Activated naive CD8-positive, alpha-beta T cell treated with anti-CD3 and anti-CD28 coated beads for 36 hours (primary cell): ENCODE measurements at regions not wholly inside any gene's neighbourhood (a gene's known extent, or its start where the extent isn't known, plus 50 kb on each side); places are given as distances from the start of the nearest gene placed in this dataset.
"Not testable (repeated sequence)": the region's sequence is repeated elsewhere in the genome, so short reads cannot be mapped to it uniquely, and the experiment has no call there.

ENCODE experiments used
- DNase-seq: peaks from one replicate; pipeline ENCODE4 v3.0.0; 2021
- H3K27ac Mint-ChIP-seq: one replicate; pipeline ENCODE4 v1.8.0; 2022; ENCODE audit warnings: mild to moderate bottlenecking, moderate library complexity, mixed read lengths
- H3K27me3 Mint-ChIP-seq: one replicate; pipeline ENCODE4 v1.8.0; 2022; ENCODE audit warnings: mild to moderate bottlenecking, mixed read lengths
- H3K36me3 Mint-ChIP-seq: one replicate; pipeline ENCODE4 v1.8.0; 2021; ENCODE audit warnings: mild to moderate bottlenecking, mixed read lengths
- H3K4me1 Mint-ChIP-seq: one replicate; pipeline ENCODE4 v1.8.0; 2021; ENCODE audit warnings: mixed read lengths
- H3K4me3 Mint-ChIP-seq: one replicate; pipeline ENCODE4 v1.8.0; 2022; ENCODE audit warnings: mild to moderate bottlenecking, moderate library complexity, mixed read lengths
- H3K9me3 Mint-ChIP-seq: one replicate; pipeline ENCODE4 v1.8.0; 2022; ENCODE audit warnings: mixed read lengths

DNA sequence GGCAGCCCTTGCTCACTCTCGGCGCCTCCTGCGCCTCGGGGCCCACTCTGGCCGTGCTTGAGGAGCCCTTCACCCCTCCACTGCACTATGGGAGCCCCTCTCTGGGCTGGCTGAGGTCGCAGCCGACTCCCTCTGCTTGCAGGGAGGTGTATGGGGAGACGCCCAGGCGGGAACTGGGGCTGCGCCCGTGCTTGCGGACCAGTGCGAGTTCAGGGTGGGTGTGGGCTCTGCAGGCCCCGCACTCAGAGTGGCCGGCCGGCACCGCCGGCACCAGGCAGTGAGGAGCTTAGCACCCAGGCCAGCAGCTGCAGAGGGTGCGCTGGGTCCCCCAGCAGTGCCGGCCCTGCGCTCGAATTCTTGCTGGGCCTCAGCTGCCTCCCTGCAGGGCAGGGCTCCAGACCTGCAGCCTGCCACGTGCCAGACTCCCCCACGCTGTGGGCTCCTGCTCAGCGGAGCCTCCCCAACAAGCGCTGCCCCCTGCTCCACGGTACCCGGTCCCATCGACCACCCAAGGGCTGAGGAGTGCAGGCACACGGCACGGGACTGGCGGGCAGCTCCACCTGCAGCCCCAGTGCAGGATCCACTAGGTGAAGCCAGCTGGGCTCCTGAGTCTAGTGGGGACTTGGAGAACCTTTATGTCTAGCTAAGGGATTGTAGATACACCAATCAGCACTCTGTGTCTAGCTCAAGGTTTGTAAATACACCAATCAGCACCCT, 54.0 kb upstream of the WWC2 start:
- DNase-seq, H3K27ac Mint-ChIP-seq, H3K36me3 Mint-ChIP-seq, H3K4me3 Mint-ChIP-seq, H3K9me3 Mint-ChIP-seq, H3K4me1 Mint-ChIP-seq: not testable (repeated sequence)
- H3K27me3 Mint-ChIP-seq = peaks cover 22% of the 10 kb centered on the region

DNA sequence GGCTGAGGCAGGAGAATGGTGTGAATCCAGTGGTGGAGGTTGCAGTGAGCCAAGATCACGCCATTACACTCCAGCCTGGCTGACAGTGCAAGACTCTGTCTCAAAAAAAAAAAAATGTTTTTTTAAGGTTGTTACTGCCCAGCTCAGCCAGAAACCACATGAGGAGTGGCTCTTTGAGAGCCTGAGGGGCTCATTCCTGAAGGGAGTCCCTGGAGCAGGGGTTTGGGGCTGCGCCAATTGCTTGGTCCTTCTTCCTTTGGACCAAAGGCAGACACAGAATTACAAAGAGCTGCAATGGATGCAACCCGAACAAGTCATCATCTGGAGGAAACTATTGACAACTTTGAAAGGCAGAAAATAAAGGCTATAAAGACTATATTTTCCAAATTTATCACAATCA, 60.6 kb upstream of the WWC2 start:
- no peaks in the 10 kb centered on the region for H3K36me3 Mint-ChIP-seq
- no peaks in the 10 kb centered on the region for H3K4me1 Mint-ChIP-seq
- H3K4me3 Mint-ChIP-seq = no peak overlapping the region
- DNase-seq = no peak
- H3K27me3 Mint-ChIP-seq = peaks cover 22% of the 10 kb centered on the region
- H3K9me3 Mint-ChIP-seq = no peaks in the 10 kb centered on the region
- H3K27ac Mint-ChIP-seq = no peak overlapping the region

DNA sequence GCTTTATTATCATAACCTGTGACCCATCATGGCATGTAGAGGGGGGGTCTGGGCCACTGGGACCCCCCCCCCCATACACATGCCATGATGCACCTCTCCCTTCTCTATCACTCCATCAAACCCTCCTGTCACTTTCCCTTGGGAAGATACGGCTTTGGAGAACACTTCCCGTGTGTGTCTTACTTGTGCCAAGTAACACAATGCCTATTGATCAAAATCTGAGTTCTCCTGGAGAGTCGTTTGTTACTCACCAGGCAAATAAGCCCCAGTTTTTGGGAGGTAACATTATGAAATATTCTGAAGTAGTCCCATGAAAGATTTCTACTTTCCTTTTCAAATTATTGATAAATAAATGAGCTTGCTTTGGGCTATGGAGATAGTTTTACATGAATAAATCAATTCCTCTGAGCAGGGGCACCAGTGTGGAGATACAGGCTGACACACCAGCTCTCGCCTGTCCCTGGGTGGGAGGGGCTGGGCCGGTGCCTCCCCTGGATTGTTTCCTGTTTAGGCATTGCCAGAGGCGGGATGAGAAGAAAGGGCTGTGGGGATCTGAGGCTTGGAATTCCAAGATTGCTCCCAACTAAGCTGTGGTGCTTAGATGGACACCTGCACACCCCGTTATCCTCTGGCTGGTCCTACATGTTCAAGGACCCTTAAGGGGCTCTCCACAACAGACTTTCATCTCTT, 63.2 kb upstream of the WWC2 start:
- Mint-ChIP-seq H3K4me3 (no peak overlapping the region), H3K4me1 (no peaks in the 10 kb centered on the region), H3K9me3 (no peaks in the 10 kb centered on the region), H3K36me3 (no peaks in the 10 kb centered on the region), H3K27me3 (peaks cover 22% of the 10 kb centered on the region), H3K27ac (no peak overlapping the region)
- no peak for DNase-seq

DNA sequence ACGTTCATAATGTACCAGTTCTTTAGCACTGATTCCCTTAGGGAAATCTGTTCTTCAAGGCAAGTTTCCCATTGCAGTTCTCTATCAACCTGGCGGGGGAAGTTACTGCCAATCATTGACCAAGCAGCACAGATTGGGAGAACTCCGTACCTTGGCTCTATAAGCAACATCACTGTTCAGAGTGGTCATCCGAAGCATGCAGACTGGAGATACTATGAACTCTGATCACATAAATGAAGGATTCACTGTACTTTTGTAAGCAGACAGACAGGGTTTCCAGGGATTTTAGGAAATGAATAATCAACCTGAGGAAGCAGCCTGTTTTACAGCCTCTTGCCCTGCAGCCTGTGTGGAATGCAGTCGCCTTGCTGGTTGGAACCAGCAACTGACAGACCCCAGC, 63.8 kb upstream of the WWC2 start:
- H3K4me3 Mint-ChIP-seq = no peak overlapping the region
- no peaks in the 10 kb centered on the region for H3K36me3 Mint-ChIP-seq
- peaks cover 22% of the 10 kb centered on the region for H3K27me3 Mint-ChIP-seq
- H3K27ac Mint-ChIP-seq = no peak overlapping the region
- H3K4me1 Mint-ChIP-seq = no peaks in the 10 kb centered on the region
- no peaks in the 10 kb centered on the region for H3K9me3 Mint-ChIP-seq
- DNase-seq = no peak

DNA sequence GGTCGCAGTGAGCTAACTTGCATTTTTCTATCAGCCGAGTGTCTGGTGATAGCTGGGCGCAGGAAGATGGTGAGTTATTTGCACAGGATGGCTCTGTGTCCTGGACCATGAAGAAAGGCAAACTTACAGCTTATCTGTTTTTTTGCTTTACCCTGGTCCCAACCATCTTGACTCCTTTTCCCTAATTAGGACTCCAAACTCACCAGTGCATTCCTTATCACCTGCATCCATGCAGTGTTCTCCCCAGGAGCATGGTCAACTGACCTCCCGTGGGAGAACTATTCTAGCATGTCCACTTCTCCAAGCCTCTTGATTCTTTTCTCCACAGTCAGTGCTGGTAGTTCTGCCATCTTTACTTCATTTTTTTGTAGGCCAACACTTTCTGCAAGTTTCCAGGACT, 68.2 kb upstream of the WWC2 start:
- no peak overlapping the region for H3K27ac Mint-ChIP-seq
- H3K27me3 Mint-ChIP-seq = peaks cover 6% of the 10 kb centered on the region
- no peak overlapping the region for H3K4me3 Mint-ChIP-seq
- no peaks in the 10 kb centered on the region for H3K4me1 Mint-ChIP-seq
- DNase-seq = no peak
- H3K36me3 Mint-ChIP-seq = no peaks in the 10 kb centered on the region
- no peaks in the 10 kb centered on the region for H3K9me3 Mint-ChIP-seq

DNA sequence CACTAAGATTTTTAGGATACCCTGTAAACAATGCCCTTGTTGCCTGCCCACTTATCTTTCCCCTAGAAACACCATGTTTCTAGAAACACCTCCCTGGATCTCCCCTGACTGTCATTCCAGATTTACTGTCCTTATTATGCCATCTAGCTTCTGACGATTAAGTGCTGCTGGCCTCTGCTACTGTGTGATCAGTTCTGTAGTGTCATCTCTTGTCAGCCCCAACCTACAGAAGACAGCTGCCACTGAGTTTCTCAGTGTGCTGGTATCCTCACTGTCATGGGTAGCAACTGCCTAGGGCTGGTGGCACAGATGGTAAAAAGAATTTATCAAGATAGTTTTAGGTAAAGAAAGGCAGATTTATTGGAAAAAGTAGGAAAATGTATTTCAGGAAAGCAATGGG, 68.7 kb upstream of the WWC2 start:
- no peaks in the 10 kb centered on the region for H3K36me3 Mint-ChIP-seq
- H3K4me1 Mint-ChIP-seq = no peaks in the 10 kb centered on the region
- no peak overlapping the region for H3K27ac Mint-ChIP-seq
- H3K9me3 Mint-ChIP-seq = no peaks in the 10 kb centered on the region
- no peak for DNase-seq
- peaks cover 6% of the 10 kb centered on the region for H3K27me3 Mint-ChIP-seq
- H3K4me3 Mint-ChIP-seq = no peak overlapping the region

DNA sequence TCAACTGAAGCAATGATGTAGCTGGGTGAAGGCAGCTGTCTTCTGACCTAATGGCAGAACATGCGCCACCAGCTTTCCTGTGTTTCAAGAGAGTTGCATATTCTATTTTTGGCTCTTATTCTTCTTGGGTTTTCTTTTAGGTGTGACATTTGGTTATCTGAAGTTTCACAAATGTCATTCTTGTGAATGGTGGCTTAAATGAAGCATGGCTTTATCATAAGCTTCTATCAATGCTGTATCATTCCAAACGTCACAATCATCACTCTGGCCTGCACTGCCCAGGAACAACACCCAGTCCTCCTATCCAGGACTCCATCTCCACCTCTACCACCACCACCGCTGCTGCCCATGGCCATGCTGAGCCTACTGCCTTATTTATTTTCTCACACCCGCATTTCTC, 69.7 kb upstream of the WWC2 start:
- no peaks in the 10 kb centered on the region for H3K4me1 Mint-ChIP-seq
- no peak overlapping the region for H3K27ac Mint-ChIP-seq
- no peaks in the 10 kb centered on the region for H3K36me3 Mint-ChIP-seq
- H3K27me3 Mint-ChIP-seq = peaks cover 7% of the 10 kb centered on the region
- no peak for DNase-seq
- no peak overlapping the region for H3K4me3 Mint-ChIP-seq
- no peaks in the 10 kb centered on the region for H3K9me3 Mint-ChIP-seq

DNA sequence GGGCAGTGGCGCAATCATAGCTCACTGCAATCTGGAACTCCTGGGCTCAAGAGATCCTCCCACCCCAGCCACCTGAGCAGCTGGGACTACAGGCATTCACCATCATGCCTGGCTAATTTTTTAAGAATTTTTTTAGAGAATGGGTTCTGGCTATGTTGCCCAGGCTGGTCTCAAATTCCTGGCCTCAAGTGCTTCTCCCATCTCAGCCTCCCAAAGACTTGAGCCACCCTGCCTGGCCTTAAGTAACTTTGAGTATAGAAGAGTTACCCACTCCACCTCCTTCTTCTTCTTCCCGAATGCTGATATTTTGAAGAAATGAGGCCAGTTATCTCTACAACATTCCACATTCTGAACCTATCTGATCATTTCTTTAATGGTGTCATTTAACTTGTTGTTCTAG, 72.4 kb upstream of the WWC2 start:
- no peak overlapping the region for H3K27ac Mint-ChIP-seq
- no peaks in the 10 kb centered on the region for H3K36me3 Mint-ChIP-seq
- H3K4me3 Mint-ChIP-seq = no peak overlapping the region
- H3K9me3 Mint-ChIP-seq = no peaks in the 10 kb centered on the region
- no peak for DNase-seq
- H3K4me1 Mint-ChIP-seq = no peaks in the 10 kb centered on the region
- H3K27me3 Mint-ChIP-seq = peaks cover 8% of the 10 kb centered on the region

DNA sequence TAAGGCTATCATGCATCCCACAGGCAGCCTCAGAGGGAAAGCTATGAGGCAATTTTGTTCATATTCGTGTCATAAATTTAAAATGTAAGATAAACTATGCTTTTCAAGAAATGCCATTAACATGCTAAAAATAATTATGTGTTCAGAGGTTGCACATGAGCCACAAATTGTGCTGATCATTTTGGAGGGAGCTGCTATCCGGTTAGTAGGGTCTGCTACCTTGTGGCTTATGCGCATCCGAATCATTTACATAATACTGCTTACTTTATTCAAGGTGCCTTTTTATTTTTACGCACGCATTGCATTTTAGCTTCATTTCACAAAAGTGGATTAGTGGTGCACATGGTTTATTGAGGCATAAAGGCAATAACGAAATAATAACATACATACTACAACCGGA, 76.4 kb upstream of the WWC2 start:
- no peak for DNase-seq
- Mint-ChIP-seq H3K9me3 (peaks cover 4% of the 10 kb centered on the region), H3K27ac (no peak overlapping the region), H3K4me3 (no peak overlapping the region), H3K36me3 (no peaks in the 10 kb centered on the region), H3K4me1 (no peaks in the 10 kb centered on the region), H3K27me3 (peaks cover 8% of the 10 kb centered on the region)

DNA sequence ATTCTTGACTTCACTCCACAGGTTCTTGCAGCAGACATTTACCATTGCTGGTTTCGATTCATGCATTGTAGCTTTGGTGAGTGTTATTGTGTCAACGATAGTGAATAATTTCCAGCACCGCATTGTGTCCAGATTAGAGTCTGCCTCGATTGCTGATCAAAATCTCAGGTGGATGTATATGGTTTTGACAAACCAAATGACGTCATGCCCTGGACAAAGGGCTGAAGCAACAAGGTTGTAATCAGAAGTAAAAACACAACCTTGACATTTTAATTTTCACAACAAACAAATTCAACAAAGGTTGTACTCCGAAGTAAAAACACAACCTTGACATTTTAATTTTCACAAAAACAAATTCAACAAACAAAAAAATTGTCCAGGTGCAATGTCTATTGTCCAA, 81.1 kb upstream of the WWC2 start:
- H3K9me3 Mint-ChIP-seq = peaks cover 4% of the 10 kb centered on the region
- no peak overlapping the region for H3K27ac Mint-ChIP-seq
- H3K4me1 Mint-ChIP-seq = no peaks in the 10 kb centered on the region
- H3K4me3 Mint-ChIP-seq = no peak overlapping the region
- H3K27me3 Mint-ChIP-seq = peaks cover 17% of the 10 kb centered on the region
- DNase-seq = no peak
- no peaks in the 10 kb centered on the region for H3K36me3 Mint-ChIP-seq

DNA sequence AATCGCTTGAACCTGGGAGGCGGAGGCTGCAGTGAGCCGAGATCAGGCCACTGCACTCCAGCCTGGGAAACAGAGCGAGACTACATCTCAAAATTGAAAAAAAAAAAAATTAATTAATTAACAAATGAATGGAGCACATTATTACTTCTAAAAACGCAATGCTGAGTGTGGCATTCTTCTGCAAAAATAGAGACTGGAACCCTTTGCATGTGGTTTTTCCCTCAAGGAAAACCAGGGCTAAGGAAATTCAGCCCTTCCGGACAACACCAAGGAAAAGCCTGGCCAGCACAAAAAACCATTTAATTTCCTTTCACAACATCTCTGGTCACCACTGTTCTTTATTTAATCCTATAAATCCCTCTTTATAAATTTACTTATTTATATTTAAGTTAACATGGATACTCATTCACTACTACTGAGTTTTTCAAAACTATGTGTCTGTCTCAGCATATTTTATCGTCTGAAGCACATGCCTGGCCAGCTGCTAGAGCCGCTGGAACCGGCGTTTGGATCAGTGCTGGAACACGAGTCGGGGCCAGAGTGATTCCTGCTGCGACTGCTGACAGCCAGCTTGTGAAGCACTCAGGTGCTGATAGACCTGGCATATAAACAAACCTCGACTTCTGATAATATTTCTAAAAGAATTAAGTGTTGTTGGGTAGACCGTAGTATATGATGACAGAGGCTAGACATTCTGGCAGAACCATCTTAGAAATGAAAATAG, 84.5 kb upstream of the WWC2 start:
- peaks cover 35% of the 10 kb centered on the region for H3K27me3 Mint-ChIP-seq
- no peak overlapping the region for H3K4me3 Mint-ChIP-seq
- H3K27ac Mint-ChIP-seq = no peak overlapping the region
- no peak for DNase-seq
- H3K9me3 Mint-ChIP-seq = peaks cover 4% of the 10 kb centered on the region
- H3K4me1 Mint-ChIP-seq = no peaks in the 10 kb centered on the region
- H3K36me3 Mint-ChIP-seq = no peaks in the 10 kb centered on the region

DNA sequence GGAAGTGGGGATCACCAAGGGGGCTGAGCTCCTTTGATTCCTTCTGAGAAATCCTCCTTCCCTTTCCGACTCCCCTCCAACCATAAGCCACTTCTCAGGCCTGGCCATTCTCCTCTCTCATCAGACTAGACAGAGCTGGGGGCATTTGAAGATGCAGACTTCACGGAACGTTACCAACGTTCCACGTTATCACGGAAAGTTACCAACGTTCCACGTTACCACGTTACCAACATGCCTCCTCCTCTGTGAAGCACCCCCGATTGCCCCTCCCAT, 85.4 kb upstream of the WWC2 start:
- H3K9me3 Mint-ChIP-seq = peaks cover under 1% of the 10 kb centered on the region
- H3K4me1 Mint-ChIP-seq = no peaks in the 10 kb centered on the region
- H3K27ac Mint-ChIP-seq = no peak overlapping the region

DNA sequence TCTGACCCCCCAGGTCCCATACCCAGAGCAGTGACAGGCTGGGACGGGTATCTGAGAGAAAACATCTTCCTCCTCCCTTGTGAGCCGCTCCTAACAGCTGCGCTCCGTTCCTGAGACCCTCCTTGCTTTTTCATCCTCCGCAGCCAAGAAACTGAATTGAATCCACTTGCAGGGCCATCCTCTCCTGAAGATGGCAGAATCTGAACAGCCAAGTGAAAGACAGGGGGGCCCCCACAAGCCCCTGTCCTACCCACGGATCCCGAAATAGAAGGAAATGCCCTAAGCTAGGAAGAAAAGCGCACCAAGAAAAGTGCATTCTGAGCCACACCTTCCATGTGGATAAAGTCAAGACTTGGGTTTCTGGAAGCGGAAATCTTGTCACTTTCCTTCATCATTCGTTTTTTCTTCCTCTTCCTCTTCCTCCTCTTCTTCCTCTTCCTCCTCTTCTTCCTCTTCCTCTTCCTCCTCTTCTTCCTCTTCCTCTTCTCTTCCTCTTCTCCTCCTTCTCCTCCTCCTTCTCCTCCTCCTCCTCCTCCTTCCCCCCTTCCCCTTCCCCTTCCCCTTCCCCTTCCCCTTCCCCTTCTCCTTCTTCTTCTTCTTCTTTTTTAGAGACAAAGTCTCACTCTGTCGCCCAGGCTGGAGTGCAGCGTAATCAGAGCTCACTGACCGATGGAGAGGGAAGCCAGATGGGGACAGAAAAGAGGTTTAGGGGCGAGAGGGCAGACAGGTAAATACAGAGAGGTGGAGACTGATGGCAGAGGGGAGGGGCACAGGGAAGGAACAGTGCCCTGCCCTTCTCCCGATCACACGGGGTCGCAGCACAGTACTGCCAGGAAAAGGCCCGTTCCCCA, 86.0 kb upstream of the WWC2 start:
- Mint-ChIP-seq H3K36me3 (no peaks in the 10 kb centered on the region), H3K27me3 (peaks cover 35% of the 10 kb centered on the region), H3K27ac (no peak overlapping the region), H3K4me1 (no peaks in the 10 kb centered on the region), H3K4me3 (no peak overlapping the region), H3K9me3 (no peaks in the 10 kb centered on the region)
- no peak for DNase-seq

More for the DNA sequence above, 85.4 kb upstream of the WWC2 start:
- Mint-ChIP-seq H3K4me3 (no peak overlapping the region), H3K27me3 (peaks cover 36% of the 10 kb centered on the region), H3K36me3 (no peaks in the 10 kb centered on the region)
- DNase-seq = no peak

DNA sequence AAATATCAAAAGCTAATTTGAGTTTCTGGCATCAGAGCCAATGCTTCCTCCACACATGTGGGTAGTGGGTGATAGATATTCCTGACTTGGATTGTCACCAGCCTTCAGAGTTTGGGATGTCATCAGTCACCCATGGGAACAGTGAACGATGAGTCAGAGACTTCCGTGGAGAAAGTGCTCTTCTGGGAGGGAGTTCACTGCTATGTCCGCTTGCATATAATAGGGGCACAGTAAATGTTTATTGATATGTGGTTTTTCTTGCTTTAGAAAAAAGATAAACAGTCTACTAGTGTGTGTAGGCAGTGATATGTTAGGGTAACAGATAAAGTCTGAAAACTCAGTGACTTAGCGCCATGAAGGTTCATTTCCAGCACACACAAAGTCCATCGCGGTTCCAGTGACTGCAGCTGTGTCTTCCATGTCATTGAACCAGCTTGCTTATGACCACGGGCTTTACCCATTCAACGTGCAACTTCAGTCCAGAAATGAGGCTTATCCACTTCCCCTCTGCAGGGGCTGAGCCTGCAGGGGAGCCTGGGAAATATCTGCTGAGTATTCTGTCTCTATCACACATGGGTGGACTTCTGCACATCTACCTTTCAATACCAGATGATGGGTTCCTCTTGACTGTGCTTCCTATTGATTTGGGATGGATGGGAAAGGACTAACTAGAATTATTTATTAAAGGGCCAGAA, 87.7 kb upstream of the WWC2 start:
- Mint-ChIP-seq H3K4me3 (no peak overlapping the region), H3K4me1 (no peaks in the 10 kb centered on the region), H3K27ac (no peak overlapping the region), H3K36me3 (no peaks in the 10 kb centered on the region), H3K27me3 (peaks cover 35% of the 10 kb centered on the region), H3K9me3 (no peaks in the 10 kb centered on the region)
- no peak for DNase-seq

DNA sequence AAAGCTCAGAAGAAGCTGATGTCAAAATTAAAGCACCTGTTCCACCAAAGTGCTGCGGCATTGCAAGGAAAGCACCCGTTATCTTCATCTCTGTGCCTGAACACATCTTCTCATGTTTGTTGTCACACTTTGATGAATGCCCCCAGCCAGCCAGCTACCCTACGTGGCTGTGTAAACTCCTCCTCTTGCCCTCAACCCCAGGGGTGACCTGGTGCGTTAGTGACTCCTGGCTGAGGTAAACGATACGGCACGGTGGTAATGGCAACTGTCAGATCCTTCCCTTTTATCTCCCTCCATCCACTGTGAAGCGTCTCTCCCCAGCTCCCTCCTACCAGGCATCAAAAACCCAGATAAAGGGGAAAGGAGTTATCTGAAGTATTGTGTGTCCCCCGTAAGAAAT, 90.6 kb upstream of the WWC2 start:
- DNase-seq = no peak
- Mint-ChIP-seq H3K9me3 (peaks cover 2% of the 10 kb centered on the region), H3K4me3 (no peak overlapping the region), H3K36me3 (no peaks in the 10 kb centered on the region), H3K27ac (no peak overlapping the region), H3K27me3 (peaks cover 38% of the 10 kb centered on the region), H3K4me1 (no peaks in the 10 kb centered on the region)
